COLO829 (cell line): ENCODE measurements at regions not wholly inside any gene's neighbourhood (a gene's known extent, or its start where the extent isn't known, plus 50 kb on each side); places are given as distances from the start of the nearest gene placed in this dataset.

Experiments
- DNase-seq: peaks from one replicate; pipeline ENCODE4 v3.0.0; 2012; ENCODE audit warnings: low spot score

DNA sequence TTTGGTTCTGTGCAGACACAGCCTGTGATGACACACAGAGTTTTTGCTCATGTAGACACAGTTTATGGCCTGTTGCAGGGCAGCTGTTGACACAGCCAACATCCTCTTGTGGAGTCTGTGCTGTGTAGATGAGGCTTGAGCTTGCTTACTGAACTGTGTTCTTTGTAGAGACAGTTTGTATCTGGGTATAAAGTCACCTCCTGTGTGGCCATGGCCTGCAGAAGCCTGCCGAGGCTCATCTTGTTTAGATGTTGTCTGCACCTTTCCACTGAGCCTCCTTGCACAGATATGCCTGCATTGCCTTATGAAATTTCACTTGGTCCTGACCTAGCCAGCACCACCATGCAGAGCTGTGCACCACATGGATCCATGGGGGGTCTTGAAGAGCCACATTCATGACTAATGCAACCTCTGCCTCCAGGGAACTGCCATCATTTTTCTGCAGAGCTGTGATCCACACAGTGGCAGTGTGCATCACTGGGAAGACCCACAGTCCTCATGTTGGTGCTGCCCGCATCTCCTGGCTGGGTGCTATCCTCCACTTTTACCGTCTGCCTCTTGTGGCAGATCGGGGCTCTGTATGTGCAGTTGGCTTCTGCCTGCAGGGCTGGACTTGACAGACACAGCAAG is 198.0 kb upstream of the MAMLD1 start:
- DNase-seq = no peak

DNA sequence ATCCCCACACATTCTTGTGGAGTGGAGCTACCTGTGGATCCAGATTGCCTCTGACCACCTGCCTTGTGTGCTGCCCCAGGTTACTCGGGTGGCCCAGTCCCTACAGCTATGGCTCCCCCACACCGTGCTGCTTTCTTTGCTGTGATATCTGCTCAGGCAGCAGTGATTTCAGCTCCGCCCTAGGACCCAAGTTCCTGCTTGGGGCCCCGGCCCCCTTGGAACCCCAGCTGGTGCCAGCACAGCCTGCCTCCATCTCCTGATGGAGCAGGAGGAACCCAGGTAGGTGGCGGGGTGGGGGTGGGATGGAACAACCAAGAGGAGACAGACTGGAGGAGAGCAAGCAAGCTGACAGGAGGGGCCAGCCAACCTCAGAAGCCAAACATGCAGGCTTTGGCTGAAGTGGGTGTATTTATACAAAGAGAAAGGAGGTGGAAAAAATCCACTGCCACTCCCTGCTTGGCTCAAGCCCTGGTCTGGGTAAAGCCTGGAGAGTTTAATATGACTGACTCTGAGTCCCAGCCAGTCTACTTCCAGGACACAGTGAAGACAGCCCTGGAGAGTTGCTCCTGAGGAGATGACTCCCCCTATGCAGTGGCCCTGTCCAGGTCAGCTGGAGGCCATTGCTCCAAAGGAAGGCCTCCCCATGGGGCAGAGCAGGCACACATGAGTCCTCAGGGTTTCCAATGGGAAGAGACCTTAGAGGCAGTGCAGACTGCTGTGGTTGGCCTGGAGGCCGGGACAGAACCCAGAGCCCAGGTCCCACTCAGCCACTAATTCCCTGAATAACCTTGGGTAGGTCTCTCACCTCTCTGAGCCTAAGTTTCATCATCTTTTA is 197.1 kb upstream of the MAMLD1 start:
- no peak for DNase-seq

DNA sequence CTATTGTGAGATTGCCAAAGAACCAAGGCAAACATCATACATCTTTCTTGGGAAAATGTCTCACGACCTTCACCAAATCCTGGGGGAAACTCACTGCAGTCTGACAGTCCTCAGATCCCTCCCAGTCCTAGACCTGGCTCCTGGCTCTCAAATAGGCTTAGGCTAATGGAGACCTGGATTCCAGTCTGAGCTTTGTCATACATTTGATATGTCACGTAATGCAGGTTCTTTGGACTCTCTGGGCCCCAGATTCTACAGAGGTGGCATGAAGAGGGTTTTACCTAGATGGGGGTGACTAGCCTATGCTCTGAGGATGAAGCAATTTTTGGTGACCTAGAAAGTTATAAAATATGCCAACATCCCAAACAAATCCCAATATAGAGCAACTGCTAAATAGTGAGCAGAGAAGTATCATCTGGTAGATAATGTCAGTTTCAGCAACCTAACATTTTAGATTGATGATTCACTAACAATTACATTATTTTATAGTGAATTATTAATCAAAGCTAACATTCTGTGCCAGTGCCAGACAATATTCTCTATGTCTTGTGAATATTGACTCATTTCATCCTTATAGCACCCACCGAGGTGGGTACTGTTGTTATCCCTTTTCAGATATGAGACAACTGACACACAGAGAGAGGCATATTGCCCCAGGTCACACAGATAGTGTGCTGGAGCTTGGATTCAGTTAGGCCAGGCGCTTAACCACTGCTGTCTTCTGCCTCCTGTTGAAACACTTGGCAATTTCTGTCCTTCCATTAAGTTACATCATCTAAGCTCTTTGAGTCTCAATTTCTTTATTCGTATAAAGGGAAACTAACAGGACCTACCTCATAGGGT is 195.4 kb upstream of the MAMLD1 start:
- DNase-seq = no peak

DNA sequence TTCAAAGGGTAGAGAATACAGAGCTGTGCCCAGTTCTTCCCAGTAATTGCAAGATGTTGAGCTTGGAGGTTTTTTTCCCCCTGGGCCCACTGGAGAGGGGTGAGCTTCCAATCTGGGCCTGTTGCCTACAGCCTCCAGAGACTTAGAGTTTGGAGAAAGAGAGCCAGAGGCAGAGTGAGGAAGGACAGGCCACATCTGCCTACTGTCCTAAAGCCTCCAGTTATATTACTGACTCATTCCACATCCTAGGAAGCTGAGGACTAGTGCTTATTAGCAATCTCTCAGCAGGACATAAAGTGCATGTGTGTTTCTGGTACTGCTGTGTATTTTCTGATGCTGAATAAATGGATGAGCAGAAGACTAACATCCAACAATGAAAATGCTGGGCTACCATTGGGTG is 181.0 kb upstream of the MAMLD1 start:
- DNase-seq = no peak

DNA sequence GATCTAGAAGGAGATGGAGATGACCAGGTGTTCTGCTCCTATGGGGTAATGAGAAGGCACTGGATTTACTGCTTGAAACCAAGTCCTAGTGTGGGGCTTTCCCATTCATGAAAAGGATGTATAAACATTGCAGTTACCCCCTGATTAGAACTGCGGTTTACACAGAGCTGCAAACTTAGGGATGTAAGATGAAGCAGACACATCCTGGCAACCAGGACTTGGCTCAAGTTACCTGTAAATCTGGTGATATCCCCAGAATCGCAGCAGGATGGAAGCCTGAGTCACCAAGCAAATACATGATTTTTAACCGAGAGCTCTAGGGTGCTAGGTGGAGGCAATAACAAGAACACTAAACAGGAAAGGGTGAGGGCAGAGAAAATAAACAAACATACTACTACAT is 178.6 kb upstream of the MAMLD1 start:
- no peak for DNase-seq

DNA sequence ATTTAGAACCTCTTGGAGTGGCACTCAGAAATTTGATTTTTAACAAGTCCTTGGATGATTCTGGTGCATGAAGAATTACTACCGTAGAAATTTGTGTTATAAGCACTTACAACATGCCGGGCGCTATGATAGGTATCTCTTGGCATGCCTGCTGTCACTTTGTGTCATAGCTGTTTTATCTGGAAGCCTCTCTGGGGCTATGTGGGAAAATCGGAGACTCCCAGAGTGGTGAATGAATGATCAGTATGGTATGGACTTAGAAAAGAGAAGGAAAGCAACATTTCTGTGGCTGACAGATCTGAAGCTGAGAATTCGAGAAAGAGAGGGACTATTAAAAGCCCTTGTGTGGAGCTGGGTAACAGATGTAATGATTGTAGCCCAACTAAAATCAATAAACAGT is 177.4 kb upstream of the MAMLD1 start:
- no peak for DNase-seq

DNA sequence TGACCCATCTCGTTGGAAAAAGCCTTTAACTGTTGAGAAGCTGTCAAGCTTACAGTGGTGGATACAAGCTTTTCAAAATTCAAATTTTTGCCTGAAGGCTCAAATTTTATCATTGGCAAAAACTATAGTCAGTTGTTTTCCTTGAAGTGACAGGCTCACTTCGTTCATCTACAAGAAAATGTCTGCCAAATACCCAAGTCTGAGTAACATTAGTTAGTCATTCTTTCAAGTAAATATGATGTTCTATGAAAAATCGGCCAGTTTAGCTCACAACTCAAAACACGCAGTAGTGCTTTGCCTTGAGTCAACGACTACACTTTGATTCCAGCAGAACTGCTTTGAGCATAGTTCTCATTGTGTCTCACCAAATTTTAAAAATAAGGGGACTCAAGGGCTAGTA is 170.3 kb upstream of the MAMLD1 start:
- DNase-seq = no peak

DNA sequence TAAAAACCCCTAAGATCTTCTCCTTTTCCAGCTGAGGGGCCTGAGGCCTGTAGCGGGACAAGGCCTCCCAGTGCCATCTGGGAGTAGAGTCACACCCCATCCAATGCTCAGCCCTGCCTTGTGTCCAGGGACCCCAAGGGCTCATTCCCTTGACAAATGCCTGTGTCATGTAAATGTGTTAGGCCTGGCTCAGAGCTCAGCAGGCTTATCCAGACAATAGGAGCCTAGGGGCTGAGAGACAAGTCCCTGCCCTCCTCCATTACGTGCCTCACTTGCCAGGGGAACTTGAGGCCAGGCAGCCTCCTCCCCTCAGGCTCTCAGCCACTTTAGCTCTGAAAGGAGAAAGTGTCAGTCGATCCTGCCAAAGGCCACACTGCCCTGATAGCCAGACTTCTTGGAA is 166.8 kb upstream of the MAMLD1 start:
- no peak for DNase-seq

DNA sequence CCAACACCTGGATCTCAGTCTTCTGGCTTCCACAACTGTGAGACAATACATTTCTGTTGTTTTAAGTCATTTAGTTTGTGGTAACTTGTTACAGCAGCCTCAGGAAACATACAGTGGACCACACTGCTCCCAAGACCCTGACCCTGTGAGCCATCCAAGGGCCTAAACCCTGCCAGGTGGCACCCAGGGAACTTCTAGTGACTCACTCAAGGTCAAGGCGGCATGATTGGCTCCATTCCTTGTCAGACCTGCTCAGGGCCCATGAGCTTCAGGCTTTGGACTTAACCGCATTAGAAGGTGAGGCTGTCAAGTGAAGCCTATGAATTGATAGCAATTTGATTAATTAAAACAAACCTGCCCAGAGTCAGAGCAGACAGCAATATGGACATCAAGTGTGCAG is 165.7 kb upstream of the MAMLD1 start:
- no peak for DNase-seq

DNA sequence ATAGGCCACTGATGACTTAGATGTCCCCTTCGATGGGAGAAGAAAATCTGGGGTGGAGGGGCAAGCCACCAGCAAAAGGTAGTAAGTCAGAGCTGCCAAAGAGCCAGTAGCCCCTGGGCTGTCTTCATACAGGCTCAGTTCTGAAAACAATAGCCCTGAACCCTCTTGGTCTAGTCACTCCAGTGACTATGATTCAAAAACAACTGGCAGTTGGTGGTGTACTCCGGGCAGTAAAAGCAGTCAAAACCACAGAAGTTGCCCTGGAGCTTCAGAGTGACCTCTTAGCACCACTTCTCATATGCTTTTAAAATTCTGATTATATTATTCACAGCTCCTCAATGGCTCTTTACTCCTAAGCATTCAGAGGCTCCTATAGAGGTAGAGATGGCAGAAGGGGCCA is 164.3 kb upstream of the MAMLD1 start:
- no peak for DNase-seq

DNA sequence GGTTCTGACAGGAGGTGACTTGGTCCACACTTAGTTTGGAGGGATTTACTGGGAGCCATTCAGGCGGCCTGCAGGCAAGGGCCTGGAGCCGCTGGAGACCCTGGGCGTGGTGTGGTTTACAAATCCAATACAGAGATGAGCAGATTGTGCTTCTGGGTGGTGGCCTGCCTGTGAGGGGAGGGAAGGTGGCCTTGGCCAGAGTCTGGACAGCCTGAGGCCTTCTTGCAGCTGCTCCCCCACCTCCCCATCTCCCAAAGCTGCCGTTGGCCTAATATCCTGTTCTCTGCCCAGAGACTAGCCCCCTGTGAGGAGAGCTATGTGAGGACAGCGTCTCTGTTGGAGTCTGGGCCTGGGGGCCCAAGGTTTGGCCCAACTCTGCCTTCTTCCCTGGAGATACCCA is 163.9 kb upstream of the MAMLD1 start:
- DNase-seq = no peak

DNA sequence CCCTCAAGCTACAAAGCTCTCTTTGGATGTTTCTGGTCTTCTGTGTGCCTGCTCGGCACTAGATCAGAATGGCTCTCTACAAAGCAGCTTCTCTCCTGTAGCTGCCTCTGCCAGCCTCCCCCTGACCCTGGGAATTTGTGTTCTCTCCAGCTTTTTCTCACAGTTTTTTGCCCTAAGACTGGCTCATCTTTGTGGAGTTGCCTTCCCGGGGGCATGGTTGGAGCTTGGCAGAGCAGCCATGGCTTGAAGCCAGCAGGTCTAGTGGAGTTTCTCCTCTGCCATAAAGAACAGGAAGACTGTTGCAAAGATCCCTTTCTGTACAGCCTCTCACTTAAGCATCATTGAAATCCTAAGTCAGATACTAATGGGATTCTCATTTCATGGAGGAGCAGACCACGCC is 163.3 kb upstream of the MAMLD1 start:
- no peak for DNase-seq

DNA sequence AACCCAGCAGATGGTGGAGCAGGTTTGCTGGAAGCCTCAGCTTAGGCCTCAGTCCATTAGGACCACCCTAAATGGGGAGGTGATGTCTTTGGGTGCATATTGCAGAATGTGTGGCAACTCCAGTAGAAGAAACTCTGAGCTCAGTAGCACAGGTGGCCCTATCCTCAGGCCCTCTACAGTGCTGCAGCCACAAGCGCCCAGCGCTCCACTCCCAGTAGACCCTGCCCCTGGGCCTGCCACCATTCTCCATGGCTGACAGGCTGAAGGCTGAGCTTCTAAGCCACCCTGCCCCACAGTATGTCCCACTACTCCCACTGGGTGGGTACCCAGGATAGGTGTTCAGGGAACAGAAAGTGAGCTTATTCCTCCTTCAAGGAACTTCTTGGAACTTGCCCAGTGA is 162.8 kb upstream of the MAMLD1 start:
- DNase-seq = no peak

DNA sequence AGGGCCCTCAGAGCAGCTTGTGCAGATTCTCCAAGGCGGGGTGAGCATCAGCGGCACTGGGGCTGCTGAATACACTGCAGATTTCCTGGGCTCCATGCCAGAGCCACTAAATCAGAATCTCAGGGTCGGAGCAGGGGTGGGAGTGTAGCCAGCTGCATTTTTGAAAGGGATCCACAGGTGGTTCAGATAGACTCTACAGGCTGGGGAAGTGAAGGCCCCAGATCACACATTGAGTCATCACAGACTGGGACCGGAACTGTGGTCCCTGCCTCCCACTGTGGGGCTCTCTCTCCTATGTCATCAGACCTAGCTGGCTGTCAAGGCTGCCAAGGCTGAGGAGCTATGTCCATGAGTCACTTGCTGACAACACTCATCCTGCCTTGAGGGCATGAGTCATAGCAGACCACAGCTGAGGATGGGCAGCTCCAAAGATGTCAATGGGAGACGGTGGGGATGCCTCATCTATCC is 162.3 kb upstream of the MAMLD1 start:
- DNase-seq = peak; percentile 93

DNA sequence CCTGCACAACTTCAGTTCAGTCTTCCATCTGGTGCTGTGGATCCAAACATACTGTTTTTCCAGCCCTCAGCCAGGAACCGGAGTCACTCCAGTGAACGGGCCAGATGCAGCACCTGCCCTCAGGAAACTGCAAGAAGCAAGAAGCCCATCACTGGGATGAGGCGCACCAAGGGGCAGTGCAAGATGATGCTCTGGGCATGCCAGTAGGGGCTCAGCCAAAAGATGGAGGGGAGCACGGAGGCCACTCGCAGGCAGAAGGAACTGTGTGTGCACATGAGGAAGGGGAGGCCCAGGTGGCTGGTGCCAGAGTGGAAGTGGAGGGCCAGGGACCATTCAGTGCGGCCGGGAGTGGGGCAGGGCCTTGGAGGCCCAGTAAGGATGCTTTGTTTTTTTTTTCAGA is 161.7 kb upstream of the MAMLD1 start:
- no peak for DNase-seq

DNA sequence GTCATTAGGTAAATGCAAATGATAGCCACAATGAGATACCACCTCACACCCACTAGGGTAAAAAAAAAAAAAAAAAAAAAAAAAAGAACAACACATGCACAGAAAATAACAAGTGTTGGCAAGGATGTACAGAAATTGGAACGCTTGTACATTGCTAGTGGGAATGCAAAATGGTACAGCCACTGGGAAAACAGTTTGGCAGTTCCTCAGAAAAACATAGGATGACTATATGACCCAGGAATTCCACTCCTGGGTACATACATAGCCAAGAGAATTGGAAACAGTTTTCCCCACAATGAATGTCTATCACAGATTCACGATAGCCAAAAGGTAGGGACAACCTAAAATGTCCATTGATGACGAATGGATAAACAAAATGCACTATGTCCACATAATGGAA is 161.3 kb upstream of the MAMLD1 start:
- no peak for DNase-seq

DNA sequence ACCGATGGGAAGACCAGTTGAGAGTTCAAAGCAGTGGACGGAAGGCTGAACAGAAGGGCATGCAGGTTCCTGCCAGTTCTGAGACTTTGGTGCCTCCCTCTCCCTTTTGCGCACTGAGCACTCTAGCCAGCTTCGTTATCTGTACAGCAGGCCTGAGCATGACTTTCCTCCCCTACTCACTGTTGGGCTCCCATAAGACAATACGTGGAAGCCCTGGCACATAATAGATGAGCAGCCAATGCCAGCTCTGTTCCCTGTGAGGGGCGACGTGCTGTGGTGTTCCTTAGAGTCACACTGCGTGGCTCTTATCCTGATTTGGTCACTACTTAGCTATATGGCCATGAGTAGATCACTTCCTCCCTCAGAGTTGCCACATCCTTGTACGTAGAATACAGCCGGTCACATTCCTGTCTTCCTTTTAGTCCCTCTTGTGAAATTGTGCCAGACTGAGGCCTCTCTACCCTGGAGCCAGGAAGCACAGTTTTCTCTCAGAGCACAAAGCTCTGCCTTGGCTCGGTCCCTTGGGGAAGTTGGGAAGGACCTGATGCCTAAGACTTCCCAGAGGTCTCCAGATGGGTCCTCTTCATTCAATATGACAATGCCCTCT is 160.4 kb upstream of the MAMLD1 start:
- peak; percentile 6 for DNase-seq

DNA sequence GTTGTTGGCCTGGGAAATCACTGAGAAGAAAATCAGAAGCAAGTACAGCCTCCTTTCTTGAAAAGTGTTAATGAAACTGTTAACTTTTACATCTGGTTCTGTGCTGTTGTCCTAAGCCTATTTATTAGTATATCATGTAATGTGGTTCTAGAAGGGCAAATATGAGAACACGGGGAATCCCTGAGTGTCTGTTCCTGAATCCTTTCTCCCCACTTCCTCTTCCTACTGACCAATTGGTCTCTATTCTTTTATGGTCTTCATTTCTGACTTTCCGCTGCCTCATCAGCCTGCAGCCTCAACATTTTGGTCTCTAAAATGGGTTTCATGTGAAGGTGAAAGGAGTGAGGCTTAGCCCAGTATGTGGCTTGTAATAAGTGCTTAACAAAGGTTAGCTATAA is 159.9 kb upstream of the MAMLD1 start:
- DNase-seq = no peak

DNA sequence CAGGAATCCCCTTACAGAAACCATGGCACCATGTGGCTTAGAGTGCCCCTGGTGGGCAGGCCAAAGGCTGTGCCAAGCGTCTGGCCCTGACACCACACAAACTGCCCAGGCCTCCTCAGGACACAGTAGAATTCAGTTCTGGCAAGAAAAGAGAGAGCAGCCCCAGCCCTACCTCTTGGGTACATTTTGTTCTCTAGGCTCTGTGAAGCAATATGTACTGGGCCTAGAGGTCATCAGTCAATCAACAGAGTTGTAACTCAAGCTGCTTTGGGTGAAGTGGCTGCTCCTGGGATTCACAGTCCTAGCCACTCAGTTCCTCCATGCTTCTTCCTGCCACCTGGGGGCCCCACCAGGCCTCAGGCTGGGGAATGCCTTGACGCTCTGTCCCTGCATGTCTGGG is 158.1 kb upstream of the MAMLD1 start:
- no peak for DNase-seq

DNA sequence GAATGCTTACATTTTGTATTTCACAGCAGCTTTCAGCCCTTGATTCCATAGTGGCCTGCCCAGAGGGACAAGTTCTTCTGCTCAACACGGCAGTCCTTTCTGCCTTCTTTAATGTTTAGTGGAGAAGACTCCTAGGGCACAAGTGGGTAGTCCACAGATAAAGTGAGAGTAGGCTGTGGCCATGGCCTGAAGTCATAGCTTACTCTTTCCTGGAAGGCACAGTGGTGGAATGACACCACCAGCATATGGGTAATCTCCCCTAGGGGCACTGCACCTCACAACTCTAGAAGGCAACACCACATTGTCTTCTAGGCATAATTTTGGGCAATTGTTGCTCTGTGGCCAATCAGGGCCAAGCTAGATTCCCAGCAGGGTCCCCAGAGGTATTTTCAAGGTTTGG is 155.4 kb upstream of the MAMLD1 start:
- DNase-seq = no peak

DNA sequence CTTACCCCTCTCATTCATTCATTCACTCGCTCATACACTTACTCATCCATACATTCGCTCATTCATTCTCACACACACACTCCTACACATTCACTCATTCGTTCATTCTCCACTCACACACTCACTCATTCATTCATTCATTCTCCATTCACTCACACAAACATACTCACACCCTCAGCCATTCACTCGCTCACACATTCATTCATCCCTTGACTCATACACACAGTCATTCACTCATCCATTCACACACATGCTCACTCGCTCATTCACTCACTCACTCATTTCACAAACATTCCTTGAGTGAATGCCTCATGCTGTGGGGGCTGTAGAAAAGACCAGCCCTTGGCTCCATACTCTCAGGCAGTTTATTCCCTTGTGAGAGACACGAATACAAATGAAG is 151.1 kb upstream of the MAMLD1 start:
- DNase-seq = no peak

DNA sequence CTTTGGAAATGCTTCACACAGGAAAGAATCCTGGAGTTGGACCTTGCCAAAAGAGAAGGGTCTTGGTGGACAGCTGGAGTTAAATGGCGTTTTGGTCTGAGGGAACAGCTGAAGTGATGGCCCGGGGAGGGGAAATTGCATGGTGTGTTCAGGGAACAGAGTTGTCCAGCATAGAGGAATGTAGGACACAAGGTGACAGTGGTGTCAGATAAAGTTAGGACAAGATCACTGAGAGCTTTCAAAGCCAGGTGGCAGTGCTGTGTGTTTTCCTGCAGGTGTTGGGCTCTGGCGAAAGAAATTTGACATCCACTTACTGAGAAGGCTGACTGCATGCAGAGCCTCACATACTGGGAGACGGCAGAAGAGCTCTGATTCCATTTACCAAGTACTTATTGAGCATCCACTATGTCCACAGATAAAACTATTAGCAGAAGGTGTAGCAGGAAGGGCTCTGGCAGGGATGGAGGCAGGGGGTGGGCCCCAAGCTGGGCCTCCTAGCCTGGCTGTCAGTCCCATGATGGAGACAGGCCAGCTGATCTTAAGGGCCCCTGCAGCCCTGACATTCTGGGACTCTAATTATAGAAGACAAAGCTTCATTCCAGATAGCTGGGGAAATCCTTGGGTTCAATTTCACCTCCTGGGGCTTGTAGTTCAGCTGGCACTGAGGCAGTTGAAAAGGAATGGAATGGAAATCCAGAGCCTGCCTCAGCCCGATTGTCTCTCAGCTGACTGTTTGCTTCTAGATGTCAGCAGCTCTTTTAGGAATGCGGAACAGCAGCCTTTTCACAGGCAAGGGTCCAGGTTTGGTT is 150.2 kb upstream of the MAMLD1 start:
- no peak for DNase-seq
